GM21786 (cell line): ENCODE measurements at regions not wholly inside any gene's neighbourhood (a gene's known extent, or its start where the extent isn't known, plus 50 kb on each side); places are given as distances from the start of the nearest gene placed in this dataset.

Experiments
- ATAC-seq: cut with Tn5 transposase; IDR thresholded peaks from one replicate; pipeline ENCODE4 v1.9.1; 2021; ENCODE audit not compliant: unreplicated experiment

DNA sequence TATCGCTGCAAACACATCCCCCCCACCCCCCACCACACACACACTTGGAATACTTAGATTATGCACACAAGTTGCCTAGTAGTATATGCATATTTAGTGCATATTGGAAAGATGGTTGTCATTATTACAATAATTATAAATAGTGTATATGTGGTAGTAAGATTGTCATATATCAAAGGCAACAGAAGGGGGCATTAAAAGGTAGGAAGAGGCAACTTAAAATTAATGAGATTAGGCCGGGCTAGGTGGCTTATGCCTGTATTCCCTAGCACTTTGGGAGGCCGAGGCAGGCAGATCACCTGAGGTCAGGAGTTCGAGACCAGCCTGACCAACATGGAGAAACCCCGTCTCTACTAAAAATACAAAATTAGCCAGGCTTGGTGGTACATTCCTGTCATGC, 52.1 kb downstream of the GSC start:
- no peak for ATAC-seq

DNA sequence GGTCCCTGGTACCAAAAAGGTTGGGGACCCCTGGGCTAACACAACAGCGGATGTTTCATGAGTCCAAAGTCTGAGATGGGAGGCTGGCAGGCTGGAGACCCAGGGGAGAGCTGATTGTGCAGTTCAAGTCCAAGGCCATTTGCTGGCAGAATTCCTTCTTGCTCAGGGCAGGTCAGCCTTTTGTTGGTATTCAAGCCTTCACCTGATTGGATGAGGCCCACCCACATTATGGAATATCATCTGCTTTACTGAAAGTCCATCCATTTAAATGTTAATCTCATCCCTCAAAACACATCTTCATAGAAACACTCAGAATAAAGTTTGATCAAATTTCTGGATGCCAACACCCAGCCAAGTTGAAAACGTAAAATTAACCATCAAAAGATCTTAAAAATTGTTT, 52.9 kb downstream of the GSC start:
- ATAC-seq, result no peak

DNA sequence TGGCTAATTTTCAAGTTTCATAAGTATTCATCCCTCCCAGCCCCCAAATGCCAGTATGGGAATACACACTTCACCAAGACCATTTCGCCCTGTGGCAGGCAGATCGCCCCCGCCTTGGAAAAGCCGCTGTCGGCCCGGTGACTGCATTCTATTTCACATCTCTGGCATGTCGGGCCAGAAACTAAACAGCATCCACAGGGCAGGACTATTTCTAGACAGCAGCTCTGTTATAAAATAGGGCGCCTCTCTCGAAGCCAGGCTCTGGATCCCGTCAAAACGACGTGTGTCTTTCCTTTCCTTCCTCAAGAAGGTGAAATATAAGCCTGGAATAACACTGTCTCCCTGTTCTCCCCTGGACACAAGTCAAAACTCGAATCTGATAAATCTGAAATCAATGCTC, 56.8 kb downstream of the GSC start:
- no peak for ATAC-seq

DNA sequence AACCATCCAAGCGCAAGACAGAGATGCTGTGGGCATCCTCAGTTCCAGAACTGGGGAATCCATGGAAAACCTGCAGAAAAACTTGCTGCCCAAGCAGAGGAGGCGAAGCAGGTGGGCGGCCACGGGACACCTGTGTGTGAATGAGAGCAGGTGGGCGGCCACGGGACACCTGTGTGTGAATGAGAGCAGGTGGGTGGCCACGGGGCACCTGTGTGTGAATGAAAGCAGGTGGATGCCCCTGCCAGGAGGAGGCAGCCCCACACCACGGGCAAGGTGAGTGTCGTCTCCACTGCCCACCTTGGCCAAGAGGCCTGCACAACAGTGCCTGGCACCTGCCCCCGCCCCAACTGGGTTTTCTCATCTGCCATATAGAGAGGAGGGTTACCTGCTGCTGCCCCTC, 59.2 kb downstream of the GSC start:
- ATAC-seq, result no peak

DNA sequence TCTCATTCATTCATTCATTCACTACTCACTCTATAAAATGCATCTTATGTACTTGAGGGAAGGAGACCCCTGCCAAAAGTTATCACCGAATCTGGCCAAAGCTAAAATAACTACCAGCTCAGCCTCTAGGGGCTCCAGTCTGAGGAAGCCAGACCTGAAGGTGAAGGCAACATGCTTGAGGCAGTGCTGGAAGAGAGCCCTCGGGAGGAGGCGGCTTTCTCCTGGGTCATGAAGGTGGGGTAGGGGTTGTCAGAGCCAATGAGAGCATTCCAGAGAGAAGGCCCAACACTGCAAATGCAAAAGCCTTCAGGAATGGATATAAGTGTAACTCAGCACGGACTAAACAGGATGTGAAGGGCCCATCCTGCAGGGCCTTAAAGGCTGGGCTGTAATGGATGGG, 62.4 kb downstream of the GSC start:
- ATAC-seq, result no peak

DNA sequence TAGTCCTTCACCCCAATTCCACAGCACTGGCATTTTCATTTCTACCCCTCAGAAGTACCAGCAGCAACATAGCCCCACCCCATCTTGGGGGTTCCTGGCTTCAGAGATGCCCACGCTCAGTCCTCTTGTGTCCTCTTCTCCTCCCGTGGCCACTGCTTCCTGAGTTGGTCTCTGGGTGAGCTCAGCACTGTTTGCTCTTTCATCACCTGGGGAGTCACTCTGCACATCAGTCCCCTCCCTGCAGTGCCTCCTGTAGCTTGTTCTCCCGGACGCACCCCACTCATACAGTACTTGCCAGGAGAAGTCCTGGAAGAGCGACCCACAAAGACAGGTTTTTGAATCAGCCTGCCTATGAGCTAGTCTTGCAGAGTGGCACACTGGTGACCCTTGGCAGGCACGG, 63.8 kb downstream of the GSC start:
- no peak for ATAC-seq

DNA sequence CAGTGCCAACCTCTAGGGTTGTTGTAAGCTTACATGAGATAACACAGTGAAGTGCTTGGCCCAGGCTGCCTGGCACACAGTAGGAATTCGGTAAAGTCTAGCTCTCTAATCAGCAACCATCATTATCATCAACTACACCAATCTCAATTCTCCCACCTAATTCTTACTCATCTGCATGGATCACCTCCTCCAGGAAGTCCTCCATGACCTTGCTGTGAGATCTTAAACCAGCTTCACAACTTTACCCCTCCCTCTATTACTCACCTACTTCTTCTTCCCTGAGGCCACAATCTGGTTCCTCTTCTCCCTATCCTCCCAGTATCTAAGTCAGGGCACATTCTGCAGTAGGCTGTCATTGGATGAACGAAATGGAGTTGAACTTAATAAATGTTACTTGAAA, 67.3 kb downstream of the GSC start:
- no peak for ATAC-seq

DNA sequence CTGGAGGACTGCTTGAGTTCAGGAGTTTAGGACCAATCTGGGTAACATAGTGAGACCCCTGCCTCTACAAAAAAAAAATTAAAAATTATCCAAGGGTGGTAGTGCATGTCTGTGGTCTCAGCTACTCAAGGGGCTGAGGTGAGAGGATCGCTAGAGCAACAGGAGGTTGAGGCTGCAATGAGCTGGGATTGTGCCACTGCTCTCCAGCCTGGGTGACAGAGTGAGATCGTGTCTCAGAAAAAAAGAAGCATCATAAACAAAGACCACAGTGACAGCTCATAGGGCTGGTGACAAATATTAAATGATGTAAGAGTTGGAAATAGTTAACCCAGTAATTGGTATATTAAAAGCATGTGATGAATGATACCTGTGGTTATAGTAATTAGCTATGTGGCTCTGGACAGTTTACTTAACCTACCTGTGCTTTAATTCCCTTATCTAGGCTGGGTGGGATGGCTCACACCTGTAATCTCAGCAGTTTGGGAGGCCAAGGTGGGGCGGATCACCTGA, 68.0 kb downstream of the GSC start:
- ATAC-seq, result no peak

DNA sequence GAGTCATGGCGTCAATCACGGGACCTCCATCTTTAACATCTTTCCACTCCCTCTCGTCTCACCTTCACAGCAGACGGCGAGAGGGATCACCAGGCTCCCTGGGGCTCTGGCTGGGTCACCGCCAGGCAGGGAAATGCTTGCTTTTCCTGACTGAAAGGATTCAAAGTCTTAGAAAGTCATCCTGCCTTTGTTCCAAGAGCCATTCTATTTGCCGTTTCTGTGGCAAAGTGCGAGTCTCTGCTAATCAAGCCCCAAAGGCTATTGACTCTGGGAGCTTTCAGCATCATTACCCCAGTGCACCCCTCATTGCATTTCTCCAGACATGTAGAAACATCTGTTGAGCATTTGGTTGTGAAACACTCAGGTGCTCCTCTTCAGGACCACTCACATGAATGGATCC, 69.6 kb downstream of the GSC start:
- no peak for ATAC-seq

DNA sequence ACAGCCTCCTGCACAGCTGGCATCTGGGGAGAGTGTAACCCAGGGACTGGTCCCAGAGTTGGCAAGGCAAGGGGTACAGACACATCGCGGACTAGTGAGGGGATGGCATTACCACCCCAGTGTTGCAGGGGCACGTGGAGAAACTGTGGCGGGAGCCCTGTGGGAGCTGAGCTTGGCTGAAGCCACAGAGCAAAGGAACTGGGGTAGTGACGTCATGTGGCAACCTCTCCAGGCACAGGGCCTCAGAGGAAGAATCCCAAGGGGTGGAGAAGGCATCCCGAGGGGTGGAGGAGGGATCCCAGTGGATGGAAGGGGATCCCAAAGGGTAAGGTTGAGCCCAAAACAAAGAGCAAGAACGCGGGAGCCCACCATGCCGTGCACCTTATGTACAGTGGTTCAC, 70.1 kb downstream of the GSC start:
- ATAC-seq, result no peak

DNA sequence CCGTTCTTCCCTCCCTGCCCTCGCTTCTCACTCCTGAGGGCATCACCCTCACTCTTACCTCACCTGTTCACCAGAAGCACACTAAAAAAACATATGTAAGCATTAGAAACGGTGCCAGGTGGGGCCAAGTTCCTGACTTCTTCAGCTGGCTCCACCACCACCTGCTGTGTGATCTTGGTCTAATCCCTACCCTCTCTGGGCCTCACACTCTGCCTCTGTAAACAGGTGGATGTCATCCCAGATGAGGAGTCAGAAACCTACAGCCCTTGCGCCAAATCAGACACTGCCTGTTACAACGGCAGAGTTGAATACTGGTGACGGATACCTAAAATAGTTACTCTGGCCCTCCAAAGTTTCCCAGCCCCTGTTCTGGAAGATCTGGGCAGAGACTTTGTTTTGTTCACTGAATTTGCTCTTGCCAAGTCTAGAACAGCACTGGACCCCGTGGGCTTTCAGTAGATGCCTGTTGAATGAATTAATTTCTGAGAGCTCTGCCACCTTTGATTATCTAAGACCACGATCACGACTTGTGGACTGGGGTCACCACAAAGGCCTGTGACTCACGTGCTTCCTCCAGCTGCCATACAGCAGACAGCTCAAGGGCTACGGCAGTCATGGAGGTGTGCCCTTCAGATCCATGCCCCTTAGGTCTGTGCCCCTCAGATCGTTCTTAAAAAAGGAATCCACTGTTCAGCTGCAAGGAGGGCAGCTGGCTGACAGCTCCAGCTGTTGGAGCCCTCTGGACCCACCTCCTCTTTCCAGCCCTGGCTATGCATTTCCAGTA, 71.9 kb downstream of the GSC start:
- ATAC-seq, result no peak

DNA sequence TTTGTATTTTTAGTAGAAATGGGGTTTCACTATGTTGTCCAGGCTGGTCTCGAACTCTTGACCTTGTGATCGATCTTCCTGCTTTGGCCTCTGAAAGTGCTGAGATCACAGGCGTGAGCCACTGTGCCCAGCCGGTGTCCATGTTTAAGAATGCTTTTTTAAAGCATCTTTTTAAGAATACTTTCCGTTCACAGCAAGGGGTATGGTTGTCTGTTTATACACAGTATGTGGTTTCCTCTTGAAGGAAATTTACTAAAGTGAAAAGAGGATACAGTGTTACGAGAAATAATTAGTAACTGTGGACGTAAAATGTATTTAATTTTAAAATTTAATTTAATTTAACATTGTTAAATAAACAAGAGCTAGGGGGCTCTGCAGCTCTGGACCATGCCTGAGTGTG, 73.4 kb downstream of the GSC start:
- ATAC-seq, result no peak

DNA sequence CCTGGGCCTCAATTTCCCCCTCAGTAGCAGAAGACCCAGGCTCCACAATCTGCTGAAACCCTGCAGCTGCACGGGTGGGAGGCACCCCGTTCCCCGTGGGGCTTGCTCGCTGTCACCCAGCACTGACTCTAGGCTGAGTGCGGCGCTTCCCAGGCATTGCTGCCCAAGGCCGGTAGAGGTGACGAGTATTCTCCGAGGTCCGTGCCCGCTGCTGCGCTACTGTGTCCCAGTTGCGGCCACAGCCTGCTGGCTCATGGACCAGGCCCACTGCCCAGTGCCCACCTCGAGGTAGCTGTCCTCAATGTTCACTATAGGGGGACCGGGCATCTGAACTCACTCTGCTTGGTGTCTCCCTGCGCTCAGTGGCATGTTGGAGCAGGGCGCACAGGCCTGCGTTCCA, 74.7 kb downstream of the GSC start:
- no peak for ATAC-seq

DNA sequence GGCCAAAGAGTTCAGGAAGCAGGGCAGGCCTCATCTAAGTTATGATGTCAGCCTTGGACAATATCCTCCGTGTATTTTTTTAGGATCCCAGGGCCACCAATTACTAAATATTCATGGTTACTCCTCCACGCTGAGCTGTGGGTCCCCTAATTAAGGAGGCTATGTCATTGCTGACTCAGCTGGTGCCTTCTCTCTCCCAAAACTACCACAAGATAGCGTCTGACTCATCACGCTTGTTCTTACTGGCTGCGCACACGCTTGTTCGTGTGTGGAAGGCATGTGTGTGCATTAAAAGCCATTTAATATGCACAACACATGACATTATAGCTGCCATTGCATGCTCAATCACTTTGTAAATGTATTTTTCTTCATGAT, 78.3 kb downstream of the GSC start:
- ATAC-seq, result no peak

DNA sequence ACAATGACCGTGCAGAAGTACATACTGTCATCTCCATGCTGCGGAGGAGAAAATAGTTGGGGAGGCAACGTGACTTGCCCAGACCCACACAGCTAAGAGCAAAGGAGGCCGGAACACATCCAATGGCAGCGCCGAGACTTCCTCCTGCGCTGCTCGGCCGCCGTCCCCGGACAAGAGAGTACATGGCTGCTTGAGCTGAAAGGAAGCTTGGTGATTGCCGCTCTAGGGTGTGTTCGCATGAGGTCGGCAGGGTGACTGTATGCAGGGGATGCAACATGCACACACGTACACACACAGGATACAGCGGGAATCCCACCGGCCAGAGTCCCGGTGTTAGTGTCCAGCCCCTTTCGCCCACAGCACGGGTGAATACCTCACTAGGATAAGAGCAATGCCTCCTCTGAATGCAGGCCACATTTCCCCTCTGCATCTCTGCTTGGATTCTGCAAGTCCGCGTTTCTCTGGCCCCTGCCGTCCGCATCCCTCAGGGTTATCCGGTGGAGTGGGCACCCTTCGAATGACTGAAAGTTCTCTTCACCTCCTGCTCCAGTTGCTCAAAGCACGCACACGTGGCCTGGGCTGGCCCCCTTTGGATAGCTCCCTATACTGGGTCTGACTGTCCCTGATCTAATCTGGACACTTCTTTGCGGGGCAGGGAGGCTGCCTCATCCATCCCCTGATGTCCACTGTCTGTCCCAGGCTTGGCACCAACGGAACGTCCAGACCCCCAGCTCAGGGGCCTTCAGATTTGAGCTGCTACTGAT, 78.8 kb downstream of the GSC start:
- ATAC-seq, result no peak

DNA sequence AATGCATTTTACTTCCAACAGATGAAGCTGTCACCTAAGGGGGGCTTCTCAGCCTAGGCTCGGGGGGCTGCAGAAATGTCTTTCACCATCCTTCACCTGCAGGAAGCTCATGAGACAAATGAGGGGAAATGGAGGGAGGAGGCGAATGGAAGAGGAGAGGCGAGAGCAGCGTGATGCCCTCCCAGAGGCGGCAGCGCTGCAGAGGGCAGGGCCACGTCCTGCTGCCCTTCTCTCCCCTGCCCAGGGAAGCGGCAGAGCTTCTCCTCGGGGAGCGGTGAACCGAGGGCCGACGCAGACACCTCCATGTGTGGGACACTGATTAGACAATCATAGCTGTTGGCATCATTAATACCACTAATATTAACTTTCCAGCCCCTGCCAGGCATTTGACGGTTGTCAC, 78.3 kb downstream of the SERPINA3 start:
- ATAC-seq, result no peak

DNA sequence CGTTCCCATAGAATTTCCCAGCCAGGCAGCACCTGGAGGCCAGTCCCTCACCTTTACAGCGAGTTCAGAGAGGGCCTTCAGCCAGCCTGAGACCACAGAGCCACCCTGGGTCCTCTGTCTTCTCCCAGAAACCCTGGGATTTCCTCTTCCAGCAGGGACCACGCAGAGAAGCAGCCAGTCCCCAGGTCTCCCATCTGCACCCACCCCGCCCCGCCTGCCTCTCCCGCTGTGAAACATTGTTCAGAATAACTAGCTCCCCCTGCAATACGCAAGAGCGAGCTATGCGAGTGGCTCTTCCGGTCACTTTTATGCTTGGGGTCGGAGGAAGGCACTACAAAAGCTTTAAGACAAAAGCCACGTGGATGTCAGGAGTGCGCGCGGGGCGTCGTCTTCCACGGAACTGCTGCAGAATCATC, 77.8 kb downstream of the SERPINA3 start:
- no peak for ATAC-seq

DNA sequence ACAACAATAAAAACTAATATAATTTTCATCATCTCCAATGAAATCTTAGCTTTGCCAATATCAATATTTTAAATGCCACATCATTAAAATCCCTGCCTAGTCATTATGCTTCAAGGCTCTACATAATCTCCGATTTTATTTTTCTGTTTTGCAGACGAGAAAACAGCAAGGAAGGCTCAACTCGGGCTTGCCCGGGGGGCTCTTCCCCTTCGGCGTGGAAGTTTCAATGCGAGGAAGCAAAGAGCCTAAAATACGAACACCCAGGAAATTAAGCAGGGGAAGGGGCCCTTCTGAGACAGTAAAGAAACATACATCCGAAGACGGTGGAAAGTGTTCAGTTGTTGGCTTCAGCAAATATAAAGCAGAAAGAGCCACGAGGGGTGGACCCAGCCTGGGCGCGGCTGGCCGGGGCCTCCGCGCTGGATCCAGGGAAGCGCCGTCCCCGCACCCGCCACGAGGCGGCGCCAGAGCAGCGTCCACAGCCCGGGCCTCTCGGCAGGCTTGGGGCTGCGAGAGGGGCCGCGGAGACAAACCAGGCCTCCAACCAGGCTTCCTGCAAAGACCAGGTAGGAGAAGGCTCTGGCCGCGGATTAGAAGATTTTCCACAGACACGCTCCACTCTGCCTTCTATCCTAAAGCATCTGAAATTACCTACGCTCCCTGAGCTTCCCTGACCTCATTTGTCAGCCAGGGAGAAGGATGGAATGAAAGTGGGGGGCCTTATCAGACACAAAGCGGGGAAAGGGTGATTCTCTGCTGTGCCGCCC, 77.2 kb downstream of the SERPINA3 start:
- ATAC-seq, result peak; percentile 61

DNA sequence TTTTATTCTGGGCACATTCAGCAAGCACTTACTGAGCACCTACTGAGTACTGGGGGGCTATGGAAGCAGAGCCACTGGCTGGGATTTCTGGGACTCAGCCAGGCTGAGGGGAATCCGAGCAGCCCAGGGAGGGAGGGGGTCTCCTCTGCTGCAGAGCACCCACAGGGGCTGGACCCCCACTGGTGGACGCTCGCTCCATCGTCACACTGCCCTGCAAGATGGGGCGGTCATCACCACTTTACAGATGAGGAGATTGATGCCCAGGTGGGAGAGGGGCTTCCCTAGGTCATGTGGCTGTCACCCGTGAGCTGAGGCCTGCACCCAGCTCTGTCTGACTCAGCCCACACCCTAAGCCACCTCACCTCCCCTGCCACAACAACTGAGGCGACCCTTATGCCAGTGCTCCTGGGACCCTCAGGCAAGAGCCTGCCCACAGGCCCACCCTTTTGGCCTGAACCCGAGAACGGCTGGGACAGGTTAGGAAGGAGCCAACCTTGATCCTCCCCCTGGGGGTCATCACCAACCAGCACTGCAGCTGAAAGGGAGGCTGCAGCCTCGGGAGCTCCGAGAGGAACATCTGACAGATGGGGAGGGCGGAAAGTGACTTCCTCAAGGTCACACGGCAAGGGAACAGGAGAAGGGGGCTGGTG, 74.4 kb downstream of the SERPINA3 start:
- ATAC-seq, result no peak

DNA sequence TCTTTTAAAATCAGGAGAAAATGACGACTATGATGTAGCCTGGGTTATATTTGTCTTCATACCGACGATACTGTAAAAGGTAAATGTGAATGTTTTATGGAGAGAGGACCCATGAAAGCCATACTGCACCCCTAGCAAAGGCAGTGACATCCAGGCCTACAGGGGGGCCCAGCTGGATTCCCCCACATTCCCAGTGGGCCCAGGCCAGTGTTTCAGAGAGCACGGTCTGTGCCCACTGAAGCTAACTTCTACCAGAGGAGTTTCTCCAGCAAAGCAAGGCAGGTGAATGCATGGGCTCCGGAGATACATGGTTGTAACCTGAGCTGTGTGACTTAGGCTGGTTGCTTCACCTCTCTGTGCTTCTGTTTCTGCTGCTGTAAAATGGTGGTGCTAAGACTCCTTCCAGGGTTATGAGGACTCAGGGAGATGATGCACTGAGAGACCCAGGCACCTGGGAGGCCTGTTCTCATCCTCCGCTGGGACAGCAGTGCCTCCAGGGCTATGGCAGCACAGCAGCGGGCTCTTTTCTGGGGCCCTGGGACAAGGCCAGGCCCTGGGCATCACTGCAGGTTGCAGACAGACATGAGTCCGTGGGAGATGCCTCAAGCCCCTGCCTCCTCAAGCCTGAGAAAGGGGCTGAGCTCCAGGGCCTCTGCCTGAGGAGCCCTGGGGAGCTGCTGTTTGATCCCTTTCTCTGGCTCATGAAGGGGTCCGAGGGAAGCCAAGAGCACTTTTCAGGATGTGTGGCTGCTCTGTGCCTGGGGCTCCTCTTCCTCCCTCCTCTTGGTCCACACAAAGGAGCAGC, 73.7 kb downstream of the SERPINA3 start:
- ATAC-seq, result no peak
